Gastroesophageal sphincter (tissue), 3 donors: ENCODE measurements at regions not wholly inside any gene's neighbourhood (a gene's known extent, or its start where the extent isn't known, plus 50 kb on each side); places are given as distances from the start of the nearest gene placed in this dataset.

Experiments
- CTCF ChIP-seq, 4 experiments: fragments of 200-600 bp in 2 of 4; fragments of 450-650 bp in 2 of 4; sonication (generic) in 1 of 4; IDR thresholded peaks; one replicate each; pipeline ENCODE4 v1.5.1; 2017 to 2019; ENCODE audit warnings: antibody characterized with exemption in 4 of 4, mild to moderate bottlenecking in 2 of 4, moderate library complexity in 2 of 4
- POLR2AphosphoS5 ChIP-seq: sonication (generic); formaldehyde crosslinking; IDR thresholded peaks from one replicate; pipeline ENCODE4 v1.6.1; 2017; ENCODE audit warnings: antibody characterized with exemption

- TF ChIP-seq CTCF (IDR thresholded peaks at IDR 0.05): no peak
- TF ChIP-seq POLR2AphosphoS5: no peak
These were observed 84.1 kb downstream of the SEC61G start for GRCh38 chr7:54674891-54675290.
